H1 (cell line): ENCODE measurements at regions not wholly inside any gene's neighbourhood (a gene's known extent, or its start where the extent isn't known, plus 50 kb on each side); places are given as distances from the start of the nearest gene placed in this dataset.

Experiments used
- CTCF ChIA-PET: fragments of 300-600 bp; sonication (Branson Sonifier 250); formaldehyde crosslinking; loops from one replicate; lab custom pipeline; 2021; ENCODE audit not compliant: partially characterized antibody; lab: Charles Lee
- POLR2A ChIA-PET: fragments of 300-600 bp; sonication (Branson Sonifier 250); formaldehyde crosslinking; loops from one replicate; lab custom pipeline; 2021; ENCODE audit warnings: inconsistent platforms; ENCODE audit not compliant: partially characterized antibody; lab: Charles Lee
- DNase-seq, 2 experiments: peaks; one replicate each; pipeline versions ENCODE4 v3.0.0 to v3.0.0-alpha.2; 2010 to 2022; ENCODE audit warnings: low spot score in 2 of 2, low read depth in 1 of 2, mixed read lengths in 1 of 2
- FAIRE-seq: peaks from 2 replicates; lab custom pipeline; 2011; peaks lifted over from hg19 to GRCh38; lab: Jason Lieb, UNC
- H2AFZ ChIP-seq: 2 replicates; pipeline ENCODE4 v1.8.1; 2012; ENCODE audit warnings: low read length, inconsistent platforms
- H2AK5ac ChIP-seq: 2 replicates; pipeline ENCODE4 v1.6.1; 2013; ENCODE audit warnings: low read depth, low read length
- H2BK120ac ChIP-seq: replicated peaks from 2 replicates; pipeline ENCODE3; 2013; ENCODE audit warnings: low read depth, low read length, inconsistent platforms
- H2BK12ac ChIP-seq: 2 replicates; pipeline ENCODE4 v1.6.1; 2013; ENCODE audit warnings: low read depth, low read length
- H2BK15ac ChIP-seq: 2 replicates; pipeline ENCODE4 v1.6.1; 2013; ENCODE audit warnings: low read length
- H2BK20ac ChIP-seq: 2 replicates; pipeline ENCODE4 v1.6.1; 2013; ENCODE audit warnings: low read length
- H2BK5ac ChIP-seq: 2 replicates; pipeline ENCODE4 v1.6.1; 2013; ENCODE audit warnings: low read depth, low read length
- H3K14ac ChIP-seq: 2 replicates; pipeline ENCODE4 v1.6.1; 2013; ENCODE audit warnings: inconsistent platforms; ENCODE audit not compliant: insufficient read length
- H3K18ac ChIP-seq: 2 replicates; pipeline ENCODE4 v1.6.1; 2013; ENCODE audit warnings: low read length; ENCODE audit errors: extremely low read depth
- H3K23ac ChIP-seq: 2 replicates; pipeline ENCODE4 v1.6.1; 2013; ENCODE audit warnings: inconsistent platforms; ENCODE audit not compliant: insufficient read length
- H3K23me2 ChIP-seq: 2 replicates; pipeline ENCODE4 v1.6.1; 2013; ENCODE audit warnings: low read depth, low read length
- H3K27ac ChIP-seq: 2 replicates; pipeline ENCODE4 v1.6.1; 2011; ENCODE audit warnings: low read depth, low read length, inconsistent platforms
- H3K27me3 ChIP-seq, 4 experiments: replicated peaks in 1 of 4; 1 replicate in 1 of 4; 2 replicates in 3 of 4; pipeline versions ENCODE4 v1.6.1 to v1.8.1; 2011 to 2013; ENCODE audit warnings: low read length in 3 of 4, mild to moderate bottlenecking in 3 of 4, inconsistent platforms in 2 of 4, mixed read lengths in 2 of 4, moderate library complexity in 1 of 4; ENCODE audit not compliant: control insufficient read depth in 3 of 4, insufficient read depth in 3 of 4; ENCODE audit errors: extremely low read depth in 1 of 4
- H3K36me3 ChIP-seq, 4 experiments: 2 replicates each; pipeline versions ENCODE4 v1.6.1 to v1.8.1; 2011 to 2013; ENCODE audit warnings: mild to moderate bottlenecking in 4 of 4, low read length in 3 of 4, moderate library complexity in 2 of 4, control low read depth in 1 of 4, inconsistent platforms in 1 of 4; ENCODE audit not compliant: insufficient read depth in 4 of 4, control insufficient read depth in 2 of 4
- H3K4ac ChIP-seq: replicated peaks from 2 replicates; pipeline ENCODE3; 2013; ENCODE audit warnings: low read length, low read depth, mixed read lengths, inconsistent platforms; ENCODE audit not compliant: insufficient read length
- H3K4me1 ChIP-seq, 4 experiments: replicated peaks in 1 of 4; 1 replicate in 1 of 4; 2 replicates in 3 of 4; pipeline versions ENCODE4 v1.6.1 to v1.8.1; 2011 to 2013; ENCODE audit warnings: low read length in 3 of 4, inconsistent platforms in 2 of 4, mixed read lengths in 1 of 4; ENCODE audit not compliant: insufficient read depth in 4 of 4, control insufficient read depth in 3 of 4
- H3K4me2 ChIP-seq, 2 experiments: 2 replicates each; pipeline versions ENCODE4 v1.6.1 to v1.8.1; 2011 to 2013; ENCODE audit warnings: low read depth in 2 of 2, low read length in 2 of 2, control low read depth in 1 of 2, inconsistent platforms in 1 of 2, mild to moderate bottlenecking in 1 of 2; ENCODE audit not compliant: insufficient read depth in 1 of 2
- H3K4me3 ChIP-seq, 4 experiments: fragments of 200-600, 300-600 bp in 1 of 4; sonication (generic), shearing (Covaris generic), sonication (Bioruptor Twin) in 1 of 4; 2 replicates each; pipeline versions ENCODE4 v1.5.1 to v1.8.1; 2011 to 2016; ENCODE audit warnings: low read length in 4 of 4, low read depth in 3 of 4, control low read depth in 2 of 4, inconsistent platforms in 2 of 4, mild to moderate bottlenecking in 2 of 4, mixed read lengths in 1 of 4, moderate library complexity in 1 of 4; ENCODE audit not compliant: insufficient read depth in 2 of 4; ENCODE audit errors: extremely low read depth in 1 of 4
- H3K56ac ChIP-seq: replicated peaks from 2 replicates; pipeline ENCODE3; 2013; ENCODE audit warnings: low read depth, mild to moderate bottlenecking, mixed read lengths, low read length, inconsistent platforms; ENCODE audit not compliant: insufficient read length
- H3K79me1 ChIP-seq: 2 replicates; pipeline ENCODE4 v1.6.1; 2013; ENCODE audit warnings: low read depth, low read length, control low read depth
- H3K79me2 ChIP-seq, 2 experiments: 2 replicates each; pipeline versions ENCODE4 v1.6.1 to v1.8.1; 2012 to 2013; ENCODE audit warnings: low read length in 2 of 2, mild to moderate bottlenecking in 2 of 2, inconsistent platforms in 1 of 2; ENCODE audit not compliant: insufficient read depth in 2 of 2, control insufficient read depth in 1 of 2
- H3K9ac ChIP-seq, 4 experiments: replicated peaks in 1 of 4; 1 replicate in 1 of 4; 2 replicates in 3 of 4; pipeline versions ENCODE4 v1.6.1 to v1.8.1; 2011 to 2013; ENCODE audit warnings: low read depth in 3 of 4, low read length in 3 of 4, control low read depth in 2 of 4, mild to moderate bottlenecking in 2 of 4, moderate library complexity in 2 of 4, inconsistent platforms in 1 of 4; ENCODE audit errors: extremely low read depth in 1 of 4
- H3K9me3 ChIP-seq, 2 experiments: 2 replicates each; pipeline versions ENCODE4 v1.6.1 to v1.8.1; 2012 to 2013; ENCODE audit warnings: mild to moderate bottlenecking in 2 of 2, moderate library complexity in 2 of 2, control low read depth in 1 of 2, inconsistent platforms in 1 of 2, low read depth in 1 of 2, low read length in 1 of 2, mixed read lengths in 1 of 2; ENCODE audit not compliant: insufficient read depth in 2 of 2
- H4K20me1 ChIP-seq, 2 experiments: replicated peaks in 1 of 2; 2 replicates each; pipeline versions ENCODE3 to v1.8.1; 2011 to 2013; ENCODE audit warnings: inconsistent platforms in 2 of 2, low read length in 2 of 2, mild to moderate bottlenecking in 1 of 2; ENCODE audit not compliant: insufficient read depth in 2 of 2, control insufficient read depth in 1 of 2
- H4K5ac ChIP-seq: 2 replicates; pipeline ENCODE4 v1.6.1; 2013; ENCODE audit warnings: low read length, low read depth, mixed read lengths, inconsistent platforms; ENCODE audit not compliant: insufficient read length
- H4K8ac ChIP-seq: 2 replicates; pipeline ENCODE4 v1.8.0; 2013; ENCODE audit warnings: mild to moderate bottlenecking, moderate library complexity, low read length, inconsistent platforms; ENCODE audit not compliant: insufficient read depth; ENCODE audit errors: extremely low read depth
- H4K91ac ChIP-seq: replicated peaks from 2 replicates; pipeline ENCODE3; 2013; ENCODE audit warnings: low read length, mixed read lengths, inconsistent platforms; ENCODE audit not compliant: insufficient read length
- CBX5 ChIP-seq: fragments of 300-800, 300-1000 bp; sonication (generic); IDR thresholded peaks from 2 replicates; pipeline ENCODE4 v1.7.1; 2016; ENCODE audit warnings: antibody characterized with exemption, low read length, low read depth
- CHD1 ChIP-seq: IDR thresholded peaks from 2 replicates; pipeline ENCODE4 v1.6.1; 2012; ENCODE audit warnings: low read depth, low read length, improper control_type of control experiment
- CTBP2 ChIP-seq: IDR thresholded peaks from 2 replicates; pipeline ENCODE4 v1.7.0; 2011; ENCODE audit warnings: borderline replicate concordance, mild to moderate bottlenecking, moderate library complexity, mixed read lengths, low read length; ENCODE audit not compliant: insufficient read depth, insufficient read length
- JUN ChIP-seq: IDR thresholded peaks from 2 replicates; pipeline ENCODE4 v1.6.1; 2011; ENCODE audit warnings: low read depth, mild to moderate bottlenecking, improper control_type of control experiment, low read length
- MAFK ChIP-seq: IDR thresholded peaks from 2 replicates; pipeline ENCODE4 v1.6.1; 2012; ENCODE audit warnings: low read depth, mild to moderate bottlenecking, improper control_type of control experiment, low read length
- RAD21 ChIP-seq, 2 experiments: IDR thresholded peaks in 1 of 2; conservative IDR thresholded peaks in 1 of 2; 2 replicates each; pipeline ENCODE4 v1.6.1; 2011; ENCODE audit warnings: low read depth in 2 of 2, low read length in 2 of 2, improper control_type of control experiment in 1 of 2, inconsistent platforms in 1 of 2, mild to moderate bottlenecking in 1 of 2, moderate library complexity in 1 of 2
- SP4 ChIP-seq: IDR thresholded peaks from 2 replicates; pipeline ENCODE4 v1.6.1; 2012; ENCODE audit warnings: low read length, inconsistent platforms
- TAF1 ChIP-seq: IDR thresholded peaks from 2 replicates; pipeline ENCODE4 v1.6.1; 2011; ENCODE audit warnings: mild to moderate bottlenecking, low read depth, low read length
- WGBS, 2 experiments: shearing (Covaris generic) in 1 of 2; methylation state at CpG; one replicate each; pipeline versions ENCODE4 v1.1.6 to v1.1.7; 2013 to 2015; ENCODE audit warnings: low lambda C conversion rate in 2 of 2, mixed read lengths in 2 of 2, inconsistent platforms in 1 of 2, low coverage in 1 of 2, missing lambda C conversion rate in 1 of 2; ENCODE audit not compliant: insufficient replicate concordance in 2 of 2, insufficient coverage in 1 of 2, insufficient read length in 1 of 2; ENCODE audit errors: extremely low coverage in 1 of 2, missing lambda C conversion rate in 1 of 2; 5-methylcytosine and 5-hydroxymethylcytosine counted together
- TF ChIP-seq, protein P1 (sequence below): IDR thresholded peaks from 2 replicates; pipeline ENCODE4 v1.6.1; 2011; ENCODE audit warnings: low read depth, mild to moderate bottlenecking, low read length; ENCODE audit not compliant: insufficient read depth

DNA sequence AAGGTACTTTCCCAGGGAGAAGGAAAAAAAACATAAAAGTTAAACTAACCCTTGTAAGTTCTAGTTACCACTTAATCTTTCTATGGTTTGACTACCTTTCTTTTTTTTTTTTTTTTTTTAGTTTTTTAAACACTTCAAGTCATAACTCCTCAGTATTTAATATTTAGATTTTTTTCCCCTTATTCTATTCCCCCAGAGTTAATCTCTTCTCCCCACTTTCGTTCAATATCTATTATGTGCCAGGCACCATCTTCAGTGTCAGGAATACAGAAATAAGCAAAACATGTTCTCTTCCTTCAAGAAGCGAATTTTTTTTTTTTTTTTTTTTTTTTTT is 62.0 kb upstream of the LOC128125822 start:
- Histone ChIP-seq H3K4me1 (no peaks in the 10 kb centered on the region), H3K18ac (no peak overlapping the region), H2BK15ac (no peak overlapping the region), H2AFZ (peak overlapping the region; percentile 28; the same call in 1 of the 2 replicates), H2AK5ac (no peak overlapping the region), H3K9me3 (no peaks in the 10 kb centered on the region), H3K56ac (no peak overlapping the region), H3K79me1 (no peaks in the 10 kb centered on the region), H3K4ac (no peak overlapping the region), H3K79me2 (no peaks in the 10 kb centered on the region), H3K36me3 (no peaks in the 10 kb centered on the region), H4K5ac (no peak overlapping the region), H3K9ac (no peak overlapping the region), H4K8ac (no peak overlapping the region), H3K27ac (no peak overlapping the region), H3K4me3 (no peak overlapping the region), H4K20me1 (peaks cover 0 to 1% of the 10 kb centered on the region in 2 experiments), H2BK120ac (no peak overlapping the region), H2BK5ac (no peak overlapping the region), H3K27me3 (no peaks in the 10 kb centered on the region), H2BK20ac (no peak overlapping the region), H3K4me2 (no peak overlapping the region), H4K91ac (no peak overlapping the region), H3K23ac (no peak overlapping the region), H3K14ac (no peak overlapping the region), H2BK12ac (no peak overlapping the region), H3K23me2 (no peaks in the 10 kb centered on the region)
- FAIRE-seq (no peak), DNase-seq (no peak)
- TF ChIP-seq, protein P1, sequence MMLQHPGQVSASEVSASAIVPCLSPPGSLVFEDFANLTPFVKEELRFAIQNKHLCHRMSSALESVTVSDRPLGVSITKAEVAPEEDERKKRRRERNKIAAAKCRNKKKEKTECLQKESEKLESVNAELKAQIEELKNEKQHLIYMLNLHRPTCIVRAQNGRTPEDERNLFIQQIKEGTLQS: no peak
- TF ChIP-seq SP4 (no peak), TAF1 (no peak), CTBP2 (no peak), RAD21 (IDR thresholded peaks at IDR 0.05 in 1 of 2, conservative IDR thresholded peaks at IDR 0.05 in 1 of 2; ENCODE audit: low read depth in 2 of 2, low read length in 2 of 2) (no peak), MAFK (no peak), JUN (no peak), CBX5 (no peak), CHD1 (no peak)
- ChIA-PET POLR2A (no interaction called here), CTCF (interaction anchor here (0.9 to 2.3 kb wide), 2 partner anchors 15 to 158 kb away, joined by 3 to 5 read pairs; no protein-coding TSS in a partner anchor)
- WGBS, 2 experiments: 85% methylated on average over 1 of the region's 2 CpGs; no CpG with 5 or more reads in 1 of the 2 experiments
